ENCODE measurements at regions not wholly inside any gene's neighbourhood (a gene's known extent, or its start where the extent isn't known, plus 50 kb on each side); places are given as distances from the start of the nearest gene placed in this dataset.
"Not testable (repeated sequence)": the region's sequence is repeated elsewhere in the genome, so short reads cannot be mapped to it uniquely, and the experiment has no call there.

DNA sequence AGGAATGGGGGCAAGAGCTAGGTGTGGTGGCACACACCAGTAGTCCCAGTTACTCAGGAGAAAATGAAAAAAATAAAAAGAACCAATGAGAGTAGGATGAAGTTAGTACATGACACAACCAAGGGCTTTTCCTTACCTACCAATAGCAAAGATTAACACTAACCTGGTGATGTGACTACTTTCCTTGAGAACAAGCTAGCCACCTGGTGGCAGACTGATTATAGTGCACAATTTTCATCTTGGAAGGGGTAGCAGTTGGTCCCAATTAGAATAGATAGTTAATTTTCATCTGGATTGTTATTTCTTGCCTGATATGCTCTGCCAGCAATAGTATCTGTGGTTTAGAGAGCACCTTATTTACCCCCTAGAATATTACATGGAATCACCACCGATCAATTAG, 1216.8 kb upstream of the PABPC4L start:
- Histone ChIP-seq H3K36me3 (no peaks in the 10 kb centered on the region), H3K9me3 (no peaks in the 10 kb centered on the region), H3K27me3 (replicated peaks in 1 of 7) (no peaks in the 10 kb centered on the region), H3K4me3 (no peak overlapping the region), H3K27ac (no peak overlapping the region), H3K4me1 (no peaks in the 10 kb centered on the region)
- WGBS, 5 donors = 70 to 96% (median 83%) methylated on average over 1 of the region's 1 CpG
- TF ChIP-seq POLR2A (IDR thresholded peaks at IDR 0.05) = no peak
- TF ChIP-seq, protein P1, sequence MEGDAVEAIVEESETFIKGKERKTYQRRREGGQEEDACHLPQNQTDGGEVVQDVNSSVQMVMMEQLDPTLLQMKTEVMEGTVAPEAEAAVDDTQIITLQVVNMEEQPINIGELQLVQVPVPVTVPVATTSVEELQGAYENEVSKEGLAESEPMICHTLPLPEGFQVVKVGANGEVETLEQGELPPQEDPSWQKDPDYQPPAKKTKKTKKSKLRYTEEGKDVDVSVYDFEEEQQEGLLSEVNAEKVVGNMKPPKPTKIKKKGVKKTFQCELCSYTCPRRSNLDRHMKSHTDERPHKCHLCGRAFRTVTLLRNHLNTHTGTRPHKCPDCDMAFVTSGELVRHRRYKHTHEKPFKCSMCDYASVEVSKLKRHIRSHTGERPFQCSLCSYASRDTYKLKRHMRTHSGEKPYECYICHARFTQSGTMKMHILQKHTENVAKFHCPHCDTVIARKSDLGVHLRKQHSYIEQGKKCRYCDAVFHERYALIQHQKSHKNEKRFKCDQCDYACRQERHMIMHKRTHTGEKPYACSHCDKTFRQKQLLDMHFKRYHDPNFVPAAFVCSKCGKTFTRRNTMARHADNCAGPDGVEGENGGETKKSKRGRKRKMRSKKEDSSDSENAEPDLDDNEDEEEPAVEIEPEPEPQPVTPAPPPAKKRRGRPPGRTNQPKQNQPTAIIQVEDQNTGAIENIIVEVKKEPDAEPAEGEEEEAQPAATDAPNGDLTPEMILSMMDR (IDR thresholded peaks at IDR 0.05 in 8 of 11, conservative IDR thresholded peaks at IDR 0.05 in 3 of 11) = no peak
- no peak for TF ChIP-seq POLR2AphosphoS5 (IDR thresholded peaks at IDR 0.05)
- no peak for DNase-seq
- intact Hi-C loops (cut with DNase I; ENCODE audit: low total_unique reads) = no loop called here

DNA sequence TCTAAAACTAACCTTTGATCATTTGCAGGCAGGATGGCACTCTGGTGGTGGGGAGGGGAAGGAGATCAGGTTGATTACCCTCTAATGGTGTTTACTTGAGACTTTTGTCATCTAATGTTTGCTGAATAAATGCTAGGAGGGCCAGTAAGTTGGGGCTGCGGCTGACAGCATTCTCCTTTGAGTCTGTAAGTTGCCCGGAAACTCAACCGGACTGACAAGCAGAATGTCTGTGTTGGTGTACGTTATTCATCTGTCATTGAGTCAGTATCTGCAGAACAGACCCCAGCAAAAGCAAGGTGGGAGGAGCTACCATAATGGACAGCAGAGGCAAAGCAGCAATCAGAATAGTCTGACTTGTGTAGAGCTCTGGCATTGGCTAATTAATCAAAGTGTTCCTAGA, 1210.6 kb upstream of the PABPC4L start:
- Histone ChIP-seq H3K4me3 (no peak overlapping the region), H3K27me3 (replicated peaks in 1 of 7) (no peaks in the 10 kb centered on the region), H3K27ac (no peak overlapping the region), H3K36me3 (no peaks in the 10 kb centered on the region), H3K4me1 (no peaks in the 10 kb centered on the region), H3K9me3 (peaks cover 0 to 26% (median 2%) of the 10 kb centered on the region in 8 donors)
- WGBS, 5 donors = 77 to 85% (median 82%) methylated on average over 4 of the region's 4 CpGs
- no peak for DNase-seq
- TF ChIP-seq POLR2AphosphoS5 (IDR thresholded peaks at IDR 0.05) (no peak), POLR2A (IDR thresholded peaks at IDR 0.05) (no peak)
- TF ChIP-seq, protein P1 (IDR thresholded peaks at IDR 0.05 in 8 of 11, conservative IDR thresholded peaks at IDR 0.05 in 3 of 11) = no peak
- intact Hi-C loops (cut with DNase I; ENCODE audit: low total_unique reads) = no loop called here

DNA sequence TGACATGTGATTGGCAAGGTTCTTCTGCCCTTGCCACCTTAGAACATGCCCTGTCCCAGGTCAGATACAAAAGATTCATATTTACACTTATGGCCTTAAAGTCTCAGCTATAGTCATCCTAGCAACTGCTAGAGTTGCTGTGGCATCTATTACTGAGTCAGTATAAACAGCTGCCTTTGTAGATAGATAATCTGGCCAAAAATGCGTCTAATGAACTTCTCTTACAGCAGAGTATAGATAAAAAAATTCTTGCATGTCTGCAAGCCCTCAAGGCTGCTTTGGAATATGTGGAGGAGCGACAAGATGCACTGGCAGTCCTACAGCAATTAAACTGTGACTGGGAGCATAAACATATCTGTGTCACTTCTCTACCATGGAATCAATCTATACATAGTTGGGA, 1209.7 kb upstream of the PABPC4L start:
- Histone ChIP-seq H3K27ac (no peak overlapping the region), H3K36me3 (no peaks in the 10 kb centered on the region), H3K27me3 (replicated peaks in 1 of 7) (no peaks in the 10 kb centered on the region), H3K9me3 (peaks cover 0 to 33% (median 7%) of the 10 kb centered on the region in 8 donors), H3K4me3 (no peak overlapping the region), H3K4me1 (no peaks in the 10 kb centered on the region)
- intact Hi-C loops (cut with DNase I; ENCODE audit: low total_unique reads) = no loop called here
- 56 to 83% (median 78%) methylated on average over 2 of the region's 2 CpGs for WGBS, 5 donors
- TF ChIP-seq POLR2A (IDR thresholded peaks at IDR 0.05) (no peak), POLR2AphosphoS5 (IDR thresholded peaks at IDR 0.05) (no peak)
- TF ChIP-seq, protein P1 (IDR thresholded peaks at IDR 0.05 in 8 of 11, conservative IDR thresholded peaks at IDR 0.05 in 3 of 11) = no peak
- no peak for DNase-seq

DNA sequence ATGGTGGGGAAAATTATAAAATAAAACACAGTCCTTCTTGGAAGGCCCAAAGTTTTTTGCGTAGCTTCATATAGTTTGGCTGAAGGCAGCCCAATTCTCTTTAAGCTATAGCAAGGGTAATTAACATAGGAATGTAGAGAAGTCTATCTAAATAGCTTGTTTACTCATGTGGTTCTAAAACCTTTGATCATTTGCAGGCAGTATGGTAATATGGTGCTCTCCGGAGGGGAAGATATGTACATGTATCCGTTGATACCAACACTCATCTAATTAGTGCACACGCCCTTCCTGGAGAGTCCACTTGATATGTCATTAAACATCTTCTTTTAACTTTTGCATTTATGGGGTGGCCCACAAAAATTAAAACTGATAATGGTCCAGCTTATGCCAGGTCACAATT, 1207.7 kb upstream of the PABPC4L start:
- H3K4me3 ChIP-seq; H3K36me3 ChIP-seq; DNase-seq; H3K27ac ChIP-seq; H3K27me3 ChIP-seq (replicated peaks in 1 of 7); intact Hi-C loops (cut with DNase I; ENCODE audit: low total_unique reads); H3K4me1 ChIP-seq: not testable (repeated sequence)
- H3K9me3 ChIP-seq = peaks cover 0 to 50% (median 25%) of the 10 kb centered on the region in 8 donors
- 78 to 84% (median 81%) methylated on average over 4 of the region's 4 CpGs for WGBS, 5 donors

DNA sequence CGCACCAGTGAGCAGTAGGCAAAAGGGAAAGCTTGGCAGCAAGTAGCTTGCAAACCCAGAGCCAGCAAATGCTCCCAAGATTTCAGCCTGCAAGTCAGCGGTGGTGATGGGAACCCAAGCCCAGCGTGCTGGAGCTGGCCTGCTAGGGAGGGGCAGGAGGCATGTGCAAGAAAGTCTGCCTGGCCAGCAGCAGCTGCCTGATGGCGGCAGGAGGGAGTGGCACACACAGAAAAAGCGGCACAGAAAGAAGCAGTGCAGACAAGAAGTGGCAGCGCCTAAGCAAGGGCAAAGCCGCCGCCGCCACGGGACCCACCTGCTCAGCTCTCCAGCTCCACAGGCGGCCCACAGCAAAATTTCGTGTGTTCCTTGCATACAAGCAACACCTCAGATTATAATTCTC, 1206.5 kb upstream of the PABPC4L start:
- 88 to 96% (median 91%) methylated on average over 12 of the region's 12 CpGs for WGBS, 5 donors
- no peak for DNase-seq
- peaks cover 0 to 50% (median 25%) of the 10 kb centered on the region in 8 donors for H3K9me3 ChIP-seq
- no peaks in the 10 kb centered on the region for H3K36me3 ChIP-seq
- no peak overlapping the region for H3K27ac ChIP-seq
- TF ChIP-seq, protein P1 (IDR thresholded peaks at IDR 0.05 in 8 of 11, conservative IDR thresholded peaks at IDR 0.05 in 3 of 11) = no peak
- no peak for TF ChIP-seq POLR2A (IDR thresholded peaks at IDR 0.05)
- no peak for TF ChIP-seq POLR2AphosphoS5 (IDR thresholded peaks at IDR 0.05)
- intact Hi-C loops (cut with DNase I; ENCODE audit: low total_unique reads) = no loop called here
- H3K4me1 ChIP-seq = no peaks in the 10 kb centered on the region
- H3K4me3 ChIP-seq = no peak overlapping the region
- no peaks in the 10 kb centered on the region for H3K27me3 ChIP-seq (replicated peaks in 1 of 7)

DNA sequence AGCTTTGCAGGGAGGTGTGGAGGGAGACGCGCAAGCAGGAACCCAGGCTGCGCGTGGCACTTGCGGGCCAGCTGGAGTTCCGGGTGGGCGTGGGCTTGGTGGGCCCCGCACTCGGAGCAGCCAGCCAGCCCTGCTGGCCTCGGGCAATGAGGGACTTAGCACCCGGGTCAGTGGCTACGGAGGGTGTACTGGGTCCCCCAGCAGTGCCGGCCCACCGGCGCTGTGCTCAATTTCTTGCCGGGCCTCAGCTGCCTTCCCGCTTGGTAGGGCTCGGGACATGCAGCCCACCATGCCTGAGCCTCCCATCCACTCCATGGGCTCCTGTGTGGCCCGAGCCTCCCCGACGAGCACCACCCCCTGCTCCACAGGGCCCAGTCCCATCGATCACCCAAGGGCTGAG, 1205.0 kb upstream of the PABPC4L start:
- WGBS, 5 donors = 91 to 97% (median 92%) methylated on average over 5 to 22 of the region's 22 CpGs
- intact Hi-C loops (cut with DNase I; ENCODE audit: low total_unique reads) = not testable (repeated sequence)

More for the DNA sequence above, 1205.0 kb upstream of the PABPC4L start:
- H3K36me3 ChIP-seq; H3K4me1 ChIP-seq; DNase-seq; H3K27ac ChIP-seq; H3K4me3 ChIP-seq; H3K27me3 ChIP-seq (replicated peaks in 1 of 7): not testable (repeated sequence)
- peaks cover 0 to 50% (median 25%) of the 10 kb centered on the region in 8 donors for H3K9me3 ChIP-seq
